Left renal cortex interstitium (tissue), 4 donors: ENCODE measurements at regions not wholly inside any gene's neighbourhood (a gene's known extent, or its start where the extent isn't known, plus 50 kb on each side); places are given as distances from the start of the nearest gene placed in this dataset.

Source experiments
- DNase-seq, 4 donors: peaks; one replicate each; pipeline ENCODE4 v3.0.0-alpha.2; 2013; ENCODE audit warnings: low read depth in 4 of 4, low spot score in 2 of 4, missing footprints in 1 of 4

GRCh38 chr9:121550041-121550440 lies 50.4 kb upstream of the GGTA1 start:
- DNase-seq: no peak

- peak in 1 of 4 donors; percentile 76 for DNase-seq
These were observed 51.2 kb upstream of the GGTA1 start for GRCh38 chr9:121550569-121551512.

GRCh38 chr9:121551985-121552753 lies 52.5 kb upstream of the GGTA1 start:
- DNase-seq: no peak

GRCh38 chr9:121556082-121556481 lies 56.4 kb upstream of the GGTA1 start:
- no peak for DNase-seq

- no peak for DNase-seq
These were observed 56.9 kb upstream of the GGTA1 start for GRCh38 chr9:121556580-121556979.

GRCh38 chr9:121557581-121558447 lies 58.2 kb upstream of the GGTA1 start:
- peak; percentile 64 to 85 (median 75) for DNase-seq

GRCh38 chr9:121558473-121558872 lies 58.8 kb upstream of the GGTA1 start:
- no peak for DNase-seq

DNA sequence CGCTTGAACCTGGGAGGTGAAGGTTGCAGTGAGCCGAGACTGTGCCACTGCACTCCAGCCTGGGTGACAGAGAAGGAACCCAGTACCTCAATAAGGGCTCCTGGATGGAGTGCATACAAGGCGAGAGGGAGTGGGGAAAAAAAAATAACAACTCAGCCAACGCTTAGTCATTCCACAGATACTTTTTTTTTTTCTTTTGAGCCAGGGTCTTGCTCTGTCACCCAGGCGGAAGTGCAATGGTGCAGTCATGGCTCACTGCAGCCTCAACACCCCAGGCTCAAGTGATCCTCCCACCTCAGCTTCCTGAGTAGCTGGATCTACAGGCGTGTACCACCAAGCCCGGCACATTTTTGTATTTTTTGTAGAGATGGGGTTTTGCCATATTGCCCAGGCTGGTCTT lies 59.5 kb upstream of the GGTA1 start:
- DNase-seq: no peak

GRCh38 chr9:121560921-121561320 lies 61.3 kb upstream of the GGTA1 start:
- no peak for DNase-seq

DNA sequence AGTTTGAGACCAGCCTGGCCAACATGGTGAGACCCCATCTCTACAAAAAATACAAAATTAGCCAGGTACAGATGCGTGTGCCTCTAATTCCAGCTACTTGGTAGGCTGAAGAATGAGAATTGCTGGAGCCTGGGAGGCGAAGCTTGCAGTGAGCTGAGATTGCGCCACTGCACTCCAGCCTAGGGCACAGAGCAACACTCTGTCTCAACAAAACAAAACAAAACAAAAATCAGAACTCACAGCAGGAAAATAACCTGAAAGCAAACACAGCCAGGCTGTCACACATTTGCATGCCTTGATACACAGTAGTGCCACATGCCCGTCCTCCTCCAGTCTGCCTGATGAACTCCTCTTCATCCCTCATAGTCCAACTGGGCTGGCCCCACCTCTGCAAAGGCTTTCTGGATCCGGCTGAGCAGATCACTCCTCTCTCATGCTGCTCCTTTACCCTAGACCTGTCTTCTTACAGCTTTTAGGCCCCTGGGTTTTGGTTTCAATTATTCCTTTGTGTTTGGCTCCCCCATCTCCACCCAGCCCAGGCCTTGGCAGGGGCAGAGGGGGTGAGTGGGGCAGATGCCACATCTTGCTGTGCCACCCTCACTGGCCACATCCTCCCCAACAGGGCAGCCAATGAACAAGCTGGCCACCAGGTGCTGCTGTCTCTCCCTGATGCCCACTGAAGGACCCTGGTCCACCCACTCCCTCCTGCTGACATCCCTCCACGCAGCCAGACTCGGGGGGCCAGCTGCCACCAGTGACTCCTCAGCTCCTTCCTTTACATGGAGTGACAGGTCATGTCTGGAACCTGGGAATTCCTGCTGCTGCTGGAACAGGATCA lies 62.0 kb upstream of the GGTA1 start:
- no peak for DNase-seq

GRCh38 chr9:121562301-121562700 lies 62.7 kb upstream of the GGTA1 start:
- no peak for DNase-seq

DNA sequence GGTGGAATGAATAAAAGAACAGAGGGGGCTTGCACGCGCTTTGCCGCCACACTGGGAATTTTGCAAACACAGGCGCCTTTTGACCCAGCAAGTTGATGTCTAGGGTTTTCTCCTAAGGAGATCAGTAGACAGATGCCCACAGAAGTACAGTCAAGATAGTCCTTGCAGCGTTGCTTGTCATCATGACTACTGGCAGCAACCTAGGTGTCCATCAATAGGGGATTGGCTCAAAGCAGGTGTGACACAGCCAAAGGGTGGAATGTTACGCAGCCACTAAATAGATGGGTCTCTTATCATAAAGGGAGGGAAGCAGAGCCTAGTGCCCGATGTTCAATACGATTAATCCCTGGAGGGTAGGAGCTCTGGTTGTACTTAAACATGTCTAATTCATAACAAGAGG lies 63.8 kb upstream of the GGTA1 start:
- no peak for DNase-seq

- DNase-seq: no peak
These were observed 64.3 kb upstream of the GGTA1 start for GRCh38 chr9:121563881-121564460.

DNA sequence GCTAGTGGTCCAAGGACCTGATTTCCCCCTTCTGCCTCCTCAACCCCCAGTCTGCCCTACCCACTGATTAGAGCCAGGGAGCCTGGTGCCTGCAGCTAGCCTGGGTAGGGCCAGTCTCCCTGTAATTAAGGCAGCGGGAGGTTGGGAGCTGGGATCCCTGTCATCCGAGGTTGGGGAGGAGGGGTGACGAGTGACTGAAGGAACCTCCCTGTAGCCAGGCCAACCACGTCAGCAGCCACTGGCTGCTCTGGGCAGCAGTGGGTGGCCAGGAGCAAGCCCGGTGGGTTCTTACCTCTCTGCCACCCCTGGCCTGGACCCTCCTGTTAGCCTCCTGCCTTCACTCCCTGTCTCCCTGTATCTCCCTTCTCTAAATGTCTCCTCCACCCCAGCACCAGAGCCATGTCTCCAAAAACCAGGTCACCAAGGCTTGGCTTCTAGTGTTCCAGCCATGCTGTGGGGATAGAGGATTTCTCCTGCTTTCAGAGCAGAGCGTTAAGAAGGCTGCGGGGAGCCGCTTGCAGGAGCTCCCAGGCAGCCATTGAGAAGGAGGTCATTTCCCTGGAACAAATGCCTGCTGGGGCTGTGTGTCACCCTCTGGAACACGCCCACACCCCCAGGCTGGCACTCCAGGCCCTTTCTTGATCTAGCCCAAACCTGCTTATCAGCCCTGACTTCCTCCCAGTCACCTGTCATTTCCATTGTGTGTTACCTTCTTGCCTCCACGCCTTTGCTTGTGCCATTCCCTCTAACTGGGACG lies 65.0 kb upstream of the GGTA1 start:
- no peak for DNase-seq

- DNase-seq: no peak
These were observed 67.1 kb upstream of the GGTA1 start for GRCh38 chr9:121566481-121567465.

GRCh38 chr9:121567500-121568342 lies 68.1 kb upstream of the GGTA1 start:
- no peak for DNase-seq
